HG03060 (cell line): ENCODE measurements at regions not wholly inside any gene's neighbourhood (a gene's known extent, or its start where the extent isn't known, plus 50 kb on each side); places are given as distances from the start of the nearest gene placed in this dataset.
"Not testable (repeated sequence)": the region's sequence is repeated elsewhere in the genome, so short reads cannot be mapped to it uniquely, and the experiment has no call there.

Experiments used
- ATAC-seq: cut with Tn5 transposase; IDR thresholded peaks from one replicate; pipeline ENCODE4 v1.9.1; 2021; ENCODE audit warnings: low read depth, moderate number of reproducible peaks; ENCODE audit not compliant: unreplicated experiment

GRCh38 chr1:181251713-181252075 lies 163.2 kb downstream of the IER5 start:
- no peak for ATAC-seq

- ATAC-seq, result not testable (repeated sequence)
These were observed 165.1 kb downstream of the IER5 start for GRCh38 chr1:181253601-181254000.

GRCh38 chr1:181255270-181255929 lies 166.9 kb downstream of the IER5 start:
- no peak for ATAC-seq

- ATAC-seq, result no peak
These were observed 168.6 kb downstream of the IER5 start for GRCh38 chr1:181257117-181257516.

GRCh38 chr1:181259026-181259745 lies 170.7 kb downstream of the IER5 start:
- ATAC-seq, result no peak

GRCh38 chr1:181260271-181260670 lies 171.8 kb downstream of the IER5 start:
- no peak for ATAC-seq

- ATAC-seq, result no peak
These were observed 172.5 kb downstream of the IER5 start for GRCh38 chr1:181260994-181261393.

- ATAC-seq, result no peak
These were observed 173.6 kb downstream of the IER5 start for GRCh38 chr1:181262069-181262468.

GRCh38 chr1:181263444-181263843 lies 174.9 kb downstream of the IER5 start:
- no peak for ATAC-seq

- no peak for ATAC-seq
These were observed 176.3 kb downstream of the IER5 start for GRCh38 chr1:181264821-181265220.

GRCh38 chr1:181284978-181285377 lies 196.5 kb downstream of the IER5 start:
- no peak for ATAC-seq

- no peak for ATAC-seq
These were observed 188.1 kb upstream of the CACNA1E start for GRCh38 chr1:181295217-181295616.

- ATAC-seq, result no peak
These were observed 187.1 kb upstream of the CACNA1E start for GRCh38 chr1:181296180-181296579.

- ATAC-seq, result no peak
These were observed 175.2 kb upstream of the CACNA1E start for GRCh38 chr1:181308098-181308497.

GRCh38 chr1:181310560-181310959 lies 172.8 kb upstream of the CACNA1E start:
- no peak for ATAC-seq

- no peak for ATAC-seq
These were observed 170.4 kb upstream of the CACNA1E start for GRCh38 chr1:181312946-181313345.

- no peak for ATAC-seq
These were observed 169.9 kb upstream of the CACNA1E start for GRCh38 chr1:181313466-181313865.

GRCh38 chr1:181314010-181314409 lies 169.3 kb upstream of the CACNA1E start:
- ATAC-seq, result no peak

- no peak for ATAC-seq
These were observed 168.4 kb upstream of the CACNA1E start for GRCh38 chr1:181314959-181315358.

- ATAC-seq, result no peak
These were observed 165.9 kb upstream of the CACNA1E start for GRCh38 chr1:181317261-181317930.

GRCh38 chr1:181318022-181318857 lies 165.1 kb upstream of the CACNA1E start:
- no peak for ATAC-seq
